ENCODE measurements at regions not wholly inside any gene's neighbourhood (a gene's known extent, or its start where the extent isn't known, plus 50 kb on each side); places are given as distances from the start of the nearest gene placed in this dataset.

- TF ChIP-seq TAF1 (IDR thresholded peaks at IDR 0.05; ENCODE audit: borderline replicate concordance, low read depth, low read length) (no peak), CTCF (IDR thresholded peaks at IDR 0.05) (no peak), EZH2phosphoT487 (IDR thresholded peaks at IDR 0.05; ENCODE audit: borderline replicate concordance, low read depth) (no peak), GATA2 (CRISPR knock-in tag; IDR thresholded peaks at IDR 0.05) (no peak), FOXJ3 (CRISPR knock-in tag; IDR thresholded peaks at IDR 0.05) (no peak), MAX (IDR thresholded peaks at IDR 0.05; ENCODE audit: low read depth) (no peak), RFX5 (IDR thresholded peaks at IDR 0.05; ENCODE audit: low read length) (no peak), TEAD4 (IDR thresholded peaks at IDR 0.05; ENCODE audit: borderline replicate concordance, insufficient read depth) (no peak), JUND (IDR thresholded peaks at IDR 0.05) (no peak), RXRA (IDR thresholded peaks at IDR 0.05; ENCODE audit: borderline replicate concordance, low read depth) (no peak), GABPA (IDR thresholded peaks at IDR 0.05; ENCODE audit: low read depth) (no peak), ZBTB33 (IDR thresholded peaks at IDR 0.05; ENCODE audit: borderline replicate concordance, low read depth) (no peak), NRF1 (IDR thresholded peaks at IDR 0.05; ENCODE audit: low read depth, low read length) (no peak), YY1 (IDR thresholded peaks at IDR 0.05; ENCODE audit: low read depth) (no peak)
- DNase-seq = no peak
- Histone ChIP-seq H3K4me2 (no peak overlapping the region), H3K27ac (ENCODE audit: low read depth in 2 of 2, low read length in 1 of 2) (no peak overlapping the region), H3K9me2 (no peaks in the 10 kb centered on the region), H4K20me1 (ENCODE audit: insufficient read depth) (no peaks in the 10 kb centered on the region), H3K9ac (no peak overlapping the region), H3K9me3 (no peaks in the 10 kb centered on the region), H3K4me1 (ENCODE audit: control insufficient read depth in 1 of 2, insufficient read depth in 2 of 2, low read depth in 1 of 2, low read length in 1 of 2) (peaks cover 0 to 7% of the 10 kb centered on the region in 2 experiments; a peak in 1 of 4 replicates), H3K4me3 (ENCODE audit: low read depth in 2 of 2, low read length in 1 of 2) (no peak overlapping the region), H3K79me2 (ENCODE audit: insufficient read depth) (no peaks in the 10 kb centered on the region), H3K36me3 (replicated peaks in 1 of 2; ENCODE audit: control insufficient read depth in 1 of 2, insufficient read depth in 2 of 2, low read length in 1 of 2) (no peaks in the 10 kb centered on the region), H2AFZ (ENCODE audit: low read depth) (no peak overlapping the region), H3K27me3 (ENCODE audit: insufficient read depth) (no peaks in the 10 kb centered on the region; the same call in 1 of the 2 replicates), H3F3A (replicated peaks; ENCODE audit: insufficient read depth) (no peaks in the 10 kb centered on the region)
- ChIA-PET POLR2A (no interaction called here), CTCF (no interaction called here)
These were observed 392.1 kb upstream of the DDHD1 start for GRCh38 chr14:53545217-53545616.

- WGBS (ENCODE audit: low lambda C conversion rate) = 19% methylated on average over 3 of the region's 3 CpGs
- no peaks in the 10 kb centered on the region for H3K79me2 ChIP-seq (ENCODE audit: insufficient read depth)
- TF ChIP-seq MXI1 (IDR thresholded peaks at IDR 0.05; ENCODE audit: low read depth, low read length) (no peak), REST (IDR thresholded peaks at IDR 0.05; ENCODE audit: low read depth, low read length) (no peak), RXRA (IDR thresholded peaks at IDR 0.05; ENCODE audit: borderline replicate concordance, low read depth) (no peak), FOXJ3 (CRISPR knock-in tag; IDR thresholded peaks at IDR 0.05) (no peak), NFIC (IDR thresholded peaks at IDR 0.05; ENCODE audit: borderline replicate concordance) (peak; percentile 50)
- H3K4me2 ChIP-seq = no peak overlapping the region
- H2AFZ ChIP-seq (ENCODE audit: low read depth) = no peak overlapping the region
- peaks cover 0 to 7% of the 10 kb centered on the region in 2 experiments; a peak in 1 of 4 replicates for H3K4me1 ChIP-seq (ENCODE audit: control insufficient read depth in 1 of 2, insufficient read depth in 2 of 2, low read depth in 1 of 2, low read length in 1 of 2)
- CTCF ChIA-PET = interaction anchor here (1.0 to 1.4 kb wide), 2 partner anchors 10 to 805 kb away, joined by 3 to 4 read pairs; no protein-coding TSS in a partner anchor
- POLR2A ChIA-PET = no interaction called here
- H3K9me3 ChIP-seq = no peaks in the 10 kb centered on the region
- peak; percentile 15 for DNase-seq
- H3F3A ChIP-seq (replicated peaks; ENCODE audit: insufficient read depth) = no peaks in the 10 kb centered on the region
- no peaks in the 10 kb centered on the region for H3K36me3 ChIP-seq (replicated peaks in 1 of 2; ENCODE audit: control insufficient read depth in 1 of 2, insufficient read depth in 2 of 2, low read length in 1 of 2)
- no peaks in the 10 kb centered on the region for H4K20me1 ChIP-seq (ENCODE audit: insufficient read depth)
- H3K4me3 ChIP-seq (ENCODE audit: low read depth in 2 of 2, low read length in 1 of 2) = no peak overlapping the region
- H3K27me3 ChIP-seq (ENCODE audit: insufficient read depth) = no peaks in the 10 kb centered on the region; the same call in 1 of the 2 replicates
- no peak overlapping the region for H3K9ac ChIP-seq
- H3K9me2 ChIP-seq = no peaks in the 10 kb centered on the region
- H3K27ac ChIP-seq (ENCODE audit: low read depth in 2 of 2, low read length in 1 of 2) = no peak overlapping the region
These were observed 389.6 kb upstream of the DDHD1 start for GRCh38 chr14:53542732-53543131.
